Brain microvascular endothelial cell (primary cell): ENCODE measurements at regions not wholly inside any gene's neighbourhood (a gene's known extent, or its start where the extent isn't known, plus 50 kb on each side); places are given as distances from the start of the nearest gene placed in this dataset.

Experiments
- DNase-seq: peaks from one replicate; pipeline ENCODE4 v3.0.0-alpha.2; 2020
- H3K27ac ChIP-seq: fragments of 250-450 bp; sonication (Bioruptor Pico); 2 replicates; pipeline ENCODE4 v1.5.1; 2020; ENCODE audit warnings: mild to moderate bottlenecking, moderate library complexity
- H3K27me3 ChIP-seq: fragments of 250-450 bp; sonication (Bioruptor Pico); replicated peaks from 2 replicates; pipeline ENCODE4 v1.5.1; 2020; ENCODE audit warnings: mild to moderate bottlenecking
- H3K36me3 ChIP-seq: fragments of 250-450 bp; sonication (Bioruptor Pico); replicated peaks from 2 replicates; pipeline ENCODE4 v1.5.1; 2020; ENCODE audit warnings: mild to moderate bottlenecking
- H3K4me3 ChIP-seq: 2 replicates; pipeline ENCODE4 v1.5.1; 2011; ENCODE audit warnings: low read depth, mild to moderate bottlenecking, control low read depth, low read length, moderate library complexity
- CTCF ChIP-seq: IDR thresholded peaks from 2 replicates; pipeline ENCODE4 v1.5.1; 2011; ENCODE audit warnings: low read depth, mild to moderate bottlenecking, moderate library complexity, low read length, control low read depth, inconsistent platforms; ENCODE audit errors: missing control alignments
- in situ Hi-C: cut with HindIII; loops from 2 replicates; pipeline ENCODE4 v1.10.0; 2017; ENCODE audit warnings: low sequenced_read_pairs, low pct_ligation_motif_present

GRCh38 chr3:159904911-159905310 lies 83.7 kb upstream of the IL12A start:
- no peak overlapping the region for H3K4me3 ChIP-seq
- no peaks in the 10 kb centered on the region for H3K27me3 ChIP-seq
- in situ Hi-C loops = no loop called here
- H3K27ac ChIP-seq = no peak overlapping the region
- no peak for TF ChIP-seq CTCF
- H3K36me3 ChIP-seq = no peaks in the 10 kb centered on the region
- no peak for DNase-seq

- TF ChIP-seq CTCF = no peak
- no peak for DNase-seq
- H3K27me3 ChIP-seq = no peaks in the 10 kb centered on the region
- H3K27ac ChIP-seq = no peak overlapping the region
- no peaks in the 10 kb centered on the region for H3K36me3 ChIP-seq
- in situ Hi-C loops = no loop called here
- no peak overlapping the region for H3K4me3 ChIP-seq
Measured at GRCh38 chr3:159907828-159908227, 80.8 kb upstream of the IL12A start.

- TF ChIP-seq CTCF = no peak
- H3K27me3 ChIP-seq = no peaks in the 10 kb centered on the region
- no peaks in the 10 kb centered on the region for H3K36me3 ChIP-seq
- in situ Hi-C loops = no loop called here
- H3K27ac ChIP-seq = no peak overlapping the region
- DNase-seq = peak; percentile 49
- peak overlapping the region; percentile 9 for H3K4me3 ChIP-seq
Measured at GRCh38 chr3:159910991-159911663, 77.5 kb upstream of the IL12A start.

GRCh38 chr3:159911664-159912037 lies 77.0 kb upstream of the IL12A start:
- no peak overlapping the region for H3K27ac ChIP-seq
- H3K36me3 ChIP-seq = no peaks in the 10 kb centered on the region
- H3K27me3 ChIP-seq = no peaks in the 10 kb centered on the region
- no peak for DNase-seq
- TF ChIP-seq CTCF = no peak
- no peak overlapping the region for H3K4me3 ChIP-seq
- in situ Hi-C loops = no loop called here

GRCh38 chr3:159913712-159914414 lies 74.8 kb upstream of the IL12A start:
- TF ChIP-seq CTCF = no peak
- Histone ChIP-seq H3K27me3 (no peaks in the 10 kb centered on the region), H3K4me3 (no peak overlapping the region), H3K27ac (no peak overlapping the region), H3K36me3 (no peaks in the 10 kb centered on the region)
- in situ Hi-C loops = no loop called here
- DNase-seq = no peak
